GM19025 (cell line): ENCODE measurements at regions not wholly inside any gene's neighbourhood (a gene's known extent, or its start where the extent isn't known, plus 50 kb on each side); places are given as distances from the start of the nearest gene placed in this dataset.

ENCODE experiments used
- ATAC-seq: cut with Tn5 transposase; IDR thresholded peaks from one replicate; pipeline ENCODE4 v1.9.1; 2021; ENCODE audit warnings: mild to moderate bottlenecking, low read depth, moderate library complexity; ENCODE audit not compliant: unreplicated experiment

- no peak for ATAC-seq
Observed at GRCh38 chr3:19093084-19093483, 55.2 kb upstream of the KCNH8 start.

GRCh38 chr3:19077388-19077787, 70.9 kb upstream of the KCNH8 start:
- no peak for ATAC-seq

- no peak for ATAC-seq
Observed at GRCh38 chr3:19075037-19075436, 73.3 kb upstream of the KCNH8 start.

DNA sequence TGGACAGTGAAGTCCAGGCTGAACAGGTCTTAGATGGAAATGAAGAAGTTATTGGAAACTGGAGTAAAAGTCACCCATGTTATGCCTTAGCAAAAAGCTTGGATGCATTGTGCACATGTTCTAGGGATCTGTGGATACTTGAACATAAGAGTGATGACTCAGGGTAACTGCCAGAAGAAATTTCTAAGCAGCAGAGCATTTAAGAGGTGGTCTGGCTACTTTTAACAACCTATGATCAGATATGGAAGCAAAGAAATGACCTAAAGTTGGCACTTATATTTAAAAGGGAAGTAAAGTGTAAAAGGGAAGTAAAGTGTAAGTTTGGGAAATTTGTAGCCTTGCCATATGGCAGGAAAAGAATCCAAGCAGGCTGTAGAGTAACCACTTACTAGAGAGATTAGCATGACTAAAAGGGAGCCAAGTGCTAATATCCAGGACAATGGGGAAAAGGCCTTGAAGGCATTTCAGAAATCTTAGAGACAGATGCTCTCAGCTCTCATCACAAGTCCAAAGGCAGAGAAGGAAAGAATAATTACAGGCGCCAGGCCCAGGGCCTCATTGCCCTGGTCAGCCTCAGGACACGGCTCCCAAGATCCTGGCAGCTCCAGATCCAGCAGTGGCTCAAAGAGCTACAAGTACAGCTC, 73.9 kb upstream of the KCNH8 start:
- no peak for ATAC-seq

GRCh38 chr3:19073341-19074105, 74.8 kb upstream of the KCNH8 start:
- no peak for ATAC-seq

GRCh38 chr3:19070325-19070724, 78.0 kb upstream of the KCNH8 start:
- ATAC-seq, result no peak

DNA sequence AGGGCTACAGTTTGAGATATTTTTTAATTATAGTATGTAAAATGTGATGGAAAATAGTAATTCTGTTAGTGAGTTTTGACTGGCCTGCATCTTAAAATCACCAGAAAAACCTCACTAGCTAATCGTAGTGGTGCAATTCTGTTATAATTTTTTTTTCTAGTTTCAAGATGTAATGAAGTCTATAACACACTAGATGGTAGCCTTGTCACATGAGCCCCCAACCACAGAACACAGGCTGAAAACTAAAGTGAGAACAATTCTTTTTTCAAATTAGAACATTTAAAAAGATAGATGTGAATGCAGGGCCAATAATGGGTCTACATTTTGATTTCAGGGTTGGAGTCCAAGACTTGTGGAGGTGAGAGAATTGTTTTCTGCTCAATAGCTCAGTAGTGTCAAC, 83.3 kb upstream of the KCNH8 start:
- ATAC-seq, result no peak

DNA sequence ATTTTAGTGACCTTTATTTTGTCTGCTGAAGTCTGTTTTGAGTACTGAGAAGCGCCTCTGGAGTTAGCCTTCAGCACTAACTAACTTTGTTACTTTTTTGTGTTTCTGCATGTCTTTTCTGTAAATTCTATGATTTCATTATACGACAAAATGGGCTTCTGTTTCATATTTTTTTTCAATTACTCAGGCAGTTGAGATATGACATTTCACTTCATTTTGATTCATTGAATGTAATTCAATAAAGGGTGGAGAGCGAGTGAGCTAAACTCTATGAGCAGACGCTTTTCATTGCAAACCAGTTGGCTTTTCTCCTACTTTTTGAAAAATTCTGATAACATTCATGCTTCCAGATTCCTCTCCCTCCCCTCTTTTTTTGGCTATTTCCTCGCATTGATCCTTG, 84.4 kb upstream of the KCNH8 start:
- ATAC-seq, result no peak

DNA sequence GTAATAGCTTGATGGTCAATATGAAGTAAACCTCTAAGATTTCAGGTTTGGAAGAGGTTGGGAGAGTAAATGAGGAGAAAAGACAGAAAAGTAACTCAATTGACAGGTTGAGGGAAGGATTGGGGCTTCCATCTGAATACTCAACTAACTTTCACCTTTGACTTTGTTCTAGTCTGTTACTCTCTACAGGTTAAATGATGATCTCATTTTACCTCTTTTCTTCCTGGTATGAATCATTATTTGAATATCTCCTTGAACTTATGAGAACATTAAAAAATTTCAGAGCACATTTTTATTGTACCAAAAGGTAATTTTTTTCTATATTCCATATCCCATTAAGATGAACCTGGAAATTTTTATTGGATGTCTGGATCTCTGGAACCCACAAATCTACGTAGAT, 87.9 kb upstream of the KCNH8 start:
- ATAC-seq, result no peak

- no peak for ATAC-seq
Observed at GRCh38 chr3:19052874-19053273, 95.4 kb upstream of the KCNH8 start.

DNA sequence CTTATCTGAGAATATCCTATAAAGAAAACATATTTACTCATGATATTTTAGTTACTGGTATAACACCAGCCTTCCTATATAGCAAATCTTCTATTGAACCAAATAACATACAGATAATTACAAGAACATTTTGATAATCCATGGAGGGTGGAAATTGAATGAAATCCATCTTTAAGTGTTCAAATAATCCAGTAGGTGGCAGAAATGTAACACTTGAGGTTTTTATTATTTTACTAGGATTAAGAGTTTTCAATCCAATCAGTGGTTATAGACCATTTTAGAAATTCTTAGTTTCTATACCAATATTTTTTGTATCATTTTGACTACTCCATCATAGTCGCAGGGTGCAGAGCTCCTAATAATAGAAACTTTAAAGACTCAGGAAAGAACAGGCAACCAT, 101.9 kb upstream of the KCNH8 start:
- ATAC-seq, result no peak

DNA sequence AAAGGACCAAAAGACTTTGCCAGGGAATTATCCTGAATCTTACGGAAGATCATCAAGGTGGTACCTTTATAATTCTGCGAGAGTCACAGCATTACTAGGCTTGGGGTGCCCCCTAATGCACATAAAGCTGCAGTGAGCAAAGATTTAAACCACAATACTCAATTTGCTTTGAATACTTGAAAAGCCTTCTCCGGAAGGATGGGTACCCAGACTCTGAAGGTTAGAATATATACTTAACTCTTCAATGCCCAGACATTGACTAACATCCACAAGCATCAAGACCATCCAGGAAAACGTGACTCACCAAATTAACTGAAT, 117.8 kb upstream of the KCNH8 start:
- no peak for ATAC-seq

DNA sequence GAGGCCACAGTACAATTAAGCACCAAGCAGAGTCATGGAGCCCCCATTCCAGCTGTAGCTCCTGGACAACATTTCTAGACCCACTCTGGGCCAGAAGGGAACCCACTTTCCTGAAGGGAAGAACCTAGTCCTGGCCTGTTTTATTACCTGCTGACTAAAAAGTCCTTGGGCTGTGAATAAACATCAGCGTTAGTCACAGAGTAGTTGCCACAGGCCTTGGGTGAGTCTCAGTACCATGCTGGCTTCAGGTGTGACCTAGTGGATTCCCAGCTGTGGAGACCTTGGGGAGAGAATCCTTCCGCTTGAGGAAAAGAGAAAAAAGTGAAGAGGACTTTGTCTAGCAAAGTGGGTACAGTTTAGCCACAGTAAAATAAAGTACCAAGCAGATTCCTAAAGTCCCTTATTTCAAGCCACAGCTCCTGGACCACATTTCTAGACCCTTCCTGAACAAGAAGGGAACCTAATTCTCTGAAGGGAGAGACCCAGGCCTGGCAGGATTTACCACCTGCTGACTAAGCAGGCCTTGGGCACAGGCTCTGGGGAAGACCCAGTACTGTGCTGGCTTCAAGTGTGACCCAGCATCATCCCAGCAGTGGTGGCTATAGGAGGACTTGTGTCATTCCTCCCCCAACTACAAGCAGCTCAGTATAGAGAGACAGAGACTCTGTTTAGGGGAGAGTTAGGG, 118.3 kb upstream of the KCNH8 start:
- ATAC-seq, result no peak

DNA sequence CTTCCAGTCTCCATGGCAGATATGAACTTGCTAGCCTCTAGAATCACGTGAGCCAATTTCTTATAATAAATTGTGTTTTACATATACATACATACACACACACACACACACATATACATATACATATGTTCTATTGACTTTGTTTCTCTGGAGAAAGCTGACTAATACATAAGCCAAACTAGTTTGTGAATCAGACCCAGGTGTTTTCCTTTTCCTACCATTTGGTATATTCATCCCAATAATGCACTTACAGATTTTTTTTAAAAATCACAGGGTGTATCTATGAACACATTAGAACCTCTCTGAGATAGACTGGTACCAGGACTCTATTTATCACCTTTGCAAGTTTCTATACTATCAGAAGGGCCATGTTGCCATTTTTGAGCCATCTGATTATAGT, 122.9 kb upstream of the KCNH8 start:
- no peak for ATAC-seq

GRCh38 chr3:19022546-19022945, 125.8 kb upstream of the KCNH8 start:
- ATAC-seq, result no peak

GRCh38 chr3:19016851-19017250, 131.5 kb upstream of the KCNH8 start:
- no peak for ATAC-seq

- ATAC-seq, result no peak
Observed at GRCh38 chr3:19013879-19014278, 134.4 kb upstream of the KCNH8 start.

DNA sequence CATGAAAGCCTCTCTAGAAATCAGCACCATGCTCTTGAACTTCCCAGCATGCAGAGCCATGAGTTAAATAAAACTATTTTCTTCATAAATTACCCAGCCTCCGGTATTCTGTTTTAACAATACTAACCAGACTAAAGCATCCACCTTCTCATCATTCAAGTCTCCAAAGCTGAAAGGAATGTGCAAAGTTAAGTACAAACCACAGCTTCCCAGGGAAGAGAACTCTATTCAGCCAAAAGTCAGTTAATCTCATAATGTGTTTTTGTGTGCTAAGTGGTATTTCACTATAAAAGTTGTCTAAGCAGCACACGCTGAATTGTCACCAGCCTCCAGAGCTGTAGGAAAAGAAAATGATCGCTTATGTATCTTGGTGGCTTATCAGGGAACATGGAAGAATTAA, 135.5 kb upstream of the KCNH8 start:
- ATAC-seq, result no peak

DNA sequence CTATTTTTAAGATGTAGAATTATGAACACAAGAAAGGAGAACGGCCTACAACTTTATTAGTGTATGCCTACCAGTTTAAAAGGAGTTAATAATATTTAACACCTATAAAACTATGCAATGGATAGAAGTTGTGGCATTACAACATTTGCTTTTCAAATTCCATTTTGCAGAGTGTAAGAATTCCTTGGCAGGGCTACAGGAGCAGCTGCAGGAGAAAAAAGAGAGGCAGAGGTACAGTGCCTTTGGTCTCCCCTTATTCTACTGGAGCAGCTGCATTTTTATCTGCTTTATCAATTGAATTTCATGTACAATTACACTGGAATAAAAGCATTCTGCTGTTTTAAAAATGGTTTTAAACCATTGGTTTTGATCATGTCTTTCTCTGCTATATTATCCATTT, 145.7 kb upstream of the KCNH8 start:
- no peak for ATAC-seq

- no peak for ATAC-seq
Observed at GRCh38 chr3:18998069-18998468, 150.2 kb upstream of the KCNH8 start.

DNA sequence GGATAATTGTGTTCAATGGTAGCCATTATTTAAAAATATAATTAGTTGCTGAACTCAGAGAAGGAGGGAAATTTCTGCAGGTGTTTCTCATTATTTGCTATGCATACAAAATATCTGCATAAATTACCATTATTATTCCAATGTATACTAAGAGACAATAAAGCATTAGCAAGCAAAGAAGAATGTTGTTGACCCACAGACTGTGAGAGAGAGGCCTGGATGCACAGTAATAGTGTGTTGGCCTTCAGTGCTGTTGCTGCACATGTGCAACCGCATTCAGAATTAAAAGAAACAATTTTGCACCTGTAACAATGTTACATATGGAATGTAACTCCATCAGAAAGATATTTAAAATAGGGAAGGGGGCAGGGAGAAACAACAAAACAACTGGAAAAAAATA, 155.6 kb upstream of the KCNH8 start:
- no peak for ATAC-seq

GRCh38 chr3:18989237-18989795, 159.0 kb upstream of the KCNH8 start:
- no peak for ATAC-seq
